ENCODE measurements at regions not wholly inside any gene's neighbourhood (a gene's known extent, or its start where the extent isn't known, plus 50 kb on each side); places are given as distances from the start of the nearest gene placed in this dataset.

- Histone ChIP-seq H3K4me2 (ENCODE audit: low read depth, low read length) (no peak overlapping the region), H3K56ac (ENCODE audit: extremely low read depth, insufficient read depth, low read length) (no peak overlapping the region), H3K9me3 (ENCODE audit: control insufficient read depth, insufficient read depth, low read length) (peaks cover 18% of the 10 kb centered on the region), H3K4ac (ENCODE audit: low read depth, low read length) (no peak overlapping the region), H4K8ac (ENCODE audit: low read depth in 2 of 2, low read length in 2 of 2) (no peak overlapping the region), H2BK5ac (ENCODE audit: low read depth, low read length, poor library complexity, severe bottlenecking) (no peak overlapping the region), H4K5ac (ENCODE audit: low read depth, low read length) (no peak overlapping the region), H3K23ac (ENCODE audit: low read depth, low read length) (no peak overlapping the region), H4K20me1 (ENCODE audit: insufficient read depth, low read length) (no peaks in the 10 kb centered on the region), H4K91ac (ENCODE audit: insufficient read depth, low read depth, low read length) (no peak overlapping the region), H3K18ac (ENCODE audit: low read depth, low read length) (no peak overlapping the region), H2BK20ac (ENCODE audit: low read depth, low read length) (no peak overlapping the region), H3K14ac (replicated peaks; ENCODE audit: low read depth, low read length) (no peak overlapping the region), H2BK15ac (ENCODE audit: low read depth, low read length) (no peak overlapping the region), H3K4me3 (ENCODE audit: insufficient read depth, low read depth, low read length) (no peak overlapping the region), H3K27ac (ENCODE audit: insufficient read depth, low read length) (no peak overlapping the region), H2AK9ac (replicated peaks; ENCODE audit: low read depth, low read length, poor library complexity) (no peak overlapping the region), H2AK5ac (ENCODE audit: low read depth, low read length) (no peak overlapping the region), H3K9ac (ENCODE audit: low read depth, low read length) (no peak overlapping the region), H2AFZ (replicated peaks; ENCODE audit: low read length, poor library complexity) (no peak overlapping the region), H3K4me1 (ENCODE audit: control insufficient read depth, insufficient read depth, low read length) (peaks cover 2% of the 10 kb centered on the region; the same call in 1 of the 2 replicates), H2BK120ac (ENCODE audit: low read depth, low read length) (no peak overlapping the region), H3K36me3 (ENCODE audit: control insufficient read depth, insufficient read depth, low read length) (no peaks in the 10 kb centered on the region), H3K9me1 (ENCODE audit: insufficient read depth, low read length) (no peaks in the 10 kb centered on the region), H3K79me1 (ENCODE audit: low read depth in 1 of 2, low read length in 2 of 2) (no peaks in the 10 kb centered on the region), H3K27me3 (ENCODE audit: control insufficient read depth, insufficient read depth, low read length) (peaks cover 6% of the 10 kb centered on the region)
- in situ Hi-C loops (cut with MboI; ENCODE audit: low sequenced_read_pairs): no loop called here
- ChIA-PET CTCF (no interaction called here), POLR2A (ENCODE audit: unreplicated experiment) (no interaction called here)
- intact Hi-C loops (cut with micrococcal nuclease): no loop called here
- dilution Hi-C loops (cut with HindIII; ENCODE audit: low sequenced_read_pairs, unreplicated experiment): no loop called here
- TF ChIP-seq RCOR1 (IDR thresholded peaks at IDR 0.05; ENCODE audit: insufficient replicate concordance, low read length) (peak; percentile 47), MXI1 (IDR thresholded peaks at IDR 0.05; ENCODE audit: borderline replicate concordance, low read depth, low read length) (no peak)
- ATAC-seq (ENCODE audit: low read depth) (no peak), DNase-seq (no peak)
- BruUV-seq (replicated peaks): no TSS peak
- no CpG with 5 or more reads among the region's 1 CpG for WGBS, 2 experiments (ENCODE audit: extremely low coverage in 2 of 2, insufficient read length in 1 of 2)
These were observed 235.4 kb upstream of the TAS2R1 start for GRCh38 chr5:9865574-9865973.

All from IMR-90 (cell line).